ENCODE measurements at regions not wholly inside any gene's neighbourhood (a gene's known extent, or its start where the extent isn't known, plus 50 kb on each side); places are given as distances from the start of the nearest gene placed in this dataset.

- TF ChIP-seq POLR2A (IDR thresholded peaks at IDR 0.05) (no peak), CTCF (IDR thresholded peaks at IDR 0.05) (no peak)
Observed at GRCh38 chr13:50599927-50600326, 243.6 kb downstream of the DLEU7 start.

All from heart left ventricle (tissue), 13 donors.